Endodermal cell (in vitro differentiated cells): ENCODE measurements at regions not wholly inside any gene's neighbourhood (a gene's known extent, or its start where the extent isn't known, plus 50 kb on each side); places are given as distances from the start of the nearest gene placed in this dataset.

ENCODE experiments used
- DNase-seq: peaks from one replicate; pipeline ENCODE4 v3.0.0-alpha.2; 2017
- H3K27ac ChIP-seq: 2 replicates; pipeline ENCODE4 v1.5.1; 2013; ENCODE audit warnings: mild to moderate bottlenecking, low read depth, low read length, moderate library complexity
- H3K27me3 ChIP-seq: 2 replicates; pipeline ENCODE4 v1.6.1; 2013; ENCODE audit warnings: mild to moderate bottlenecking, low read length, moderate library complexity; ENCODE audit not compliant: insufficient read depth, control insufficient read depth, poor library complexity, severe bottlenecking
- H3K36me3 ChIP-seq: 2 replicates; pipeline ENCODE4 v1.7.0; 2013; ENCODE audit warnings: mild to moderate bottlenecking, low read length, moderate library complexity; ENCODE audit not compliant: control insufficient read depth, insufficient read depth
- H3K4me1 ChIP-seq: one replicate; pipeline ENCODE4 v1.7.0; 2013; ENCODE audit warnings: low read length; ENCODE audit not compliant: control insufficient read depth, insufficient read depth
- H3K4me3 ChIP-seq: 2 replicates; pipeline ENCODE4 v1.5.1; 2013; ENCODE audit warnings: mild to moderate bottlenecking, low read length, moderate library complexity
- H3K9ac ChIP-seq: 2 replicates; pipeline ENCODE4 v1.6.1; 2013; ENCODE audit warnings: mild to moderate bottlenecking, low read length, moderate library complexity; ENCODE audit not compliant: poor library complexity, severe bottlenecking; ENCODE audit errors: extremely low read depth
- H3K9me3 ChIP-seq: 2 replicates; pipeline ENCODE4 v1.6.1; 2013; ENCODE audit warnings: mild to moderate bottlenecking, low read length, moderate library complexity; ENCODE audit not compliant: control insufficient read depth
- H3K27ac Mint-ChIP-seq: 2 replicates; pipeline ENCODE4 v1.8.0; 2020; ENCODE audit warnings: mixed read lengths
- H3K27me3 Mint-ChIP-seq: 2 replicates; pipeline ENCODE4 v1.8.0; 2021; ENCODE audit warnings: mild to moderate bottlenecking, mixed read lengths; ENCODE audit not compliant: insufficient read depth
- H3K36me3 Mint-ChIP-seq: 2 replicates; pipeline ENCODE4 v1.8.0; 2020; ENCODE audit warnings: low read depth, mixed read lengths
- H3K4me1 Mint-ChIP-seq: 2 replicates; pipeline ENCODE4 v1.8.0; 2020; ENCODE audit warnings: mixed read lengths
- H3K4me3 Mint-ChIP-seq: 2 replicates; pipeline ENCODE4 v1.8.0; 2020; ENCODE audit warnings: mild to moderate bottlenecking, moderate library complexity, mixed read lengths
- H3K9me3 Mint-ChIP-seq: 2 replicates; pipeline ENCODE4 v1.8.0; 2020; ENCODE audit warnings: mild to moderate bottlenecking, mixed read lengths
- WGBS, 2 experiments: methylation state at CpG; one replicate each; pipeline versions ENCODE4 v1.1.5 to v1.1.7; 2013; ENCODE audit warnings: missing lambda C conversion rate in 2 of 2, mixed read lengths in 1 of 2; ENCODE audit not compliant: insufficient coverage in 1 of 2, insufficient read length in 1 of 2; 5-methylcytosine and 5-hydroxymethylcytosine counted together
- TF ChIP-seq, protein P1 (sequence below): fragments of 200-600 bp; sonication (generic); conservative IDR thresholded peaks from 2 replicates; pipeline ENCODE4 v1.5.0; 2021; ENCODE audit warnings: antibody characterized with exemption, mild to moderate bottlenecking

DNA sequence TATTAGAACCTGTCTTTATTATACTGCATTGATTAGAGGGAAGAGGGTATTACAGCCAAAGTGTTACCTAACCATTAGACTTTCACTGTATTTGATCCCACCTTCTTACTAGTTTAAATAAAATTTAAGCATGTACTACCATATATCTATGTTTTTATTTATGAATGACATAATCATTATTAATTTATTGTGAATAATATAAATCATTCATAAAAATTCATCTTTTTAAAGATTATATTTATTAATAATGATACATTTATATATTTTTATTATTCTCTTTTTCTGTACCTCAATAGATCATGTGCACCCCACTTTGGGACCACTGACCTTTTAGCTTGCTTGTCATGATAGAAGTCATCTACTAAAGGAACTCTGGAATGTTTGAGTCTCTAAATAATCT, 223.5 kb upstream of the MARCKS start:
- H3K9me3 ChIP-seq, result no peaks in the 10 kb centered on the region
- Mint-ChIP-seq H3K27ac (no peak overlapping the region), H3K27me3 (peaks cover 29% of the 10 kb centered on the region), H3K4me3 (no peak overlapping the region), H3K36me3 (no peaks in the 10 kb centered on the region), H3K9me3 (no peaks in the 10 kb centered on the region), H3K4me1 (peaks cover 41% of the 10 kb centered on the region)
- no peaks in the 10 kb centered on the region for H3K27me3 ChIP-seq
- peaks cover 8% of the 10 kb centered on the region for H3K4me1 ChIP-seq
- no peaks in the 10 kb centered on the region for H3K36me3 ChIP-seq
- DNase-seq, result no peak
- H3K4me3 ChIP-seq, result no peak overlapping the region
- H3K9ac ChIP-seq, result no peak overlapping the region
- TF ChIP-seq, protein P1, sequence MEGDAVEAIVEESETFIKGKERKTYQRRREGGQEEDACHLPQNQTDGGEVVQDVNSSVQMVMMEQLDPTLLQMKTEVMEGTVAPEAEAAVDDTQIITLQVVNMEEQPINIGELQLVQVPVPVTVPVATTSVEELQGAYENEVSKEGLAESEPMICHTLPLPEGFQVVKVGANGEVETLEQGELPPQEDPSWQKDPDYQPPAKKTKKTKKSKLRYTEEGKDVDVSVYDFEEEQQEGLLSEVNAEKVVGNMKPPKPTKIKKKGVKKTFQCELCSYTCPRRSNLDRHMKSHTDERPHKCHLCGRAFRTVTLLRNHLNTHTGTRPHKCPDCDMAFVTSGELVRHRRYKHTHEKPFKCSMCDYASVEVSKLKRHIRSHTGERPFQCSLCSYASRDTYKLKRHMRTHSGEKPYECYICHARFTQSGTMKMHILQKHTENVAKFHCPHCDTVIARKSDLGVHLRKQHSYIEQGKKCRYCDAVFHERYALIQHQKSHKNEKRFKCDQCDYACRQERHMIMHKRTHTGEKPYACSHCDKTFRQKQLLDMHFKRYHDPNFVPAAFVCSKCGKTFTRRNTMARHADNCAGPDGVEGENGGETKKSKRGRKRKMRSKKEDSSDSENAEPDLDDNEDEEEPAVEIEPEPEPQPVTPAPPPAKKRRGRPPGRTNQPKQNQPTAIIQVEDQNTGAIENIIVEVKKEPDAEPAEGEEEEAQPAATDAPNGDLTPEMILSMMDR, result no peak
- no peak overlapping the region for H3K27ac ChIP-seq

DNA sequence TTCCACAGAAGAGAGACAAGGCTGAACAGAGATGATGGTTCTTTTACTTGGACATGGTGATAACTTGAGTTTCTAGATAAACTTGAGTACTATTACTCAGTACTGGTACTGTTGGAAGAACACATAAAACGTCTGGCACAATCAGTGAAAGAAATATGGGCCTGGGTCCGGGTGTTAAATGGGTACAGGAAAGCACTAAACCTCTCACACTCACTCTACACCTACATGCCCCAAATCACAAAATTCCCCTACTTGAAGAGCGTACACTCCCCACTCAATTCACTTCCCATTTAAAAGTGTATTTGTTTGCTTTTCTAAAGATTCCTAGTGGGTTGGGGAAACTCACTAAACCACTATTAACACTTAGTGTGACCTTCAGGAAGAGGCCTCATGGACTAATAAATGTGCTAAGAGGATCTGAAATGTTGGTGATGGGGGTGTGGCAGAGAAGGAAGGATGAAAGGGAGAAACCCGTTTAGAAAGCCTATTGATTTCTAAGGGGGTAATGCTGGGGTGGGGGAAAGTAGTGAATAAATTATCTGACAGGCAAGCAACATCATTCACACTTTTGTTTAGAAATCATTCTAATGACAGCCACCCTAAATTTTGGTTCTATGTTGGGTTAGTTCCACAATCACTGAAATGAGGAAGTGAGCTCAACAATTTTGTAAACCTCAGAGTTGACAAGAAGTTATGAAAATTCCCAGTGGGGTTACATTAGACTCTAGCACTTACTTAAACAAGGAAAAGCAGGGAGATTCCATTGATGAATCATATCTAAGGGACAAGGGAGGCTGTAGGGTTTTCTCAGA, 222.6 kb upstream of the MARCKS start:
- H3K27me3 ChIP-seq, result no peaks in the 10 kb centered on the region
- H3K9me3 ChIP-seq, result no peaks in the 10 kb centered on the region
- Mint-ChIP-seq H3K4me1 (peaks cover 35% of the 10 kb centered on the region), H3K27me3 (peaks cover 20% of the 10 kb centered on the region), H3K9me3 (no peaks in the 10 kb centered on the region), H3K27ac (no peak overlapping the region), H3K36me3 (no peaks in the 10 kb centered on the region), H3K4me3 (no peak overlapping the region)
- TF ChIP-seq, protein P1, result no peak
- no peak for DNase-seq
- WGBS, 2 experiments, result 91% methylated on average over 4 of the region's 4 CpGs; no CpG with 5 or more reads in 1 of the 2 experiments
- no peaks in the 10 kb centered on the region for H3K36me3 ChIP-seq
- H3K4me3 ChIP-seq, result no peak overlapping the region
- peaks cover 8% of the 10 kb centered on the region for H3K4me1 ChIP-seq
- H3K27ac ChIP-seq, result no peak overlapping the region
- H3K9ac ChIP-seq, result no peak overlapping the region

DNA sequence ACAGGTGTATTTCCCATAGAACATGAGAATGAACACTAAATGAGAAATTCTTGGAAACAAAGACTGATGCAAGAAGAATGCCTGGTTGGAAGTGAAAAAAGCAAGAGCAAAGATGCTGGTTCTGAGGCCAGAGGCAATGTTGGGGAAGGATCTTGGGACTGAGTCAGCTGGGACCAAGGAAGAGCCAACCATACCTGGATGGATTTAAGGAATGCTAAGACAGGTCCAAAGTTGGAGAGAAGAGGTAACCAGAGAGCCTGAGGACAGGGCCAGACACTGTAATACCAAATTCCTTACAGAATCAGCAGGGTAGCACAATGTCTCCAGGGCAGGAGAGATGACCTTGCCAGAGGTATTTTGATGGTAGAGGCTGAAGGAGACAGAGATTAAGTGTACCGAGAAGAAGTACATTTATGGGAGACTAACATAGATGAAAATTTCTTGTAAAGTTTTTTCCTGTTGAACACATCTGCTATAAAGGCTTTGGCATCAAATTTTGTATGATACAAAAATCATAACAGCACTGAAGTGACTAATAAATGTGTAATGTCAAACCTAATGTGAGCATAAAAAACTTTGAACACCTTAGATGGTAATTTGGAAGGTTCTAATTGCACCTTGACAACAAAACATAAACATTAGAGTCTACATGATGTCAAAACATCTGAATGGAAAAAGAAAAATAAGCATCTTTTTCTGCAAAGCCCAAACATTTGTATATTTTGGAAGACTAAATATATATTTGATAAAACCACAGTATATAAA, 221.7 kb upstream of the MARCKS start:
- Mint-ChIP-seq H3K4me3 (no peak overlapping the region), H3K9me3 (no peaks in the 10 kb centered on the region), H3K27me3 (peaks cover 16% of the 10 kb centered on the region), H3K36me3 (no peaks in the 10 kb centered on the region), H3K4me1 (peaks cover 34% of the 10 kb centered on the region), H3K27ac (no peak overlapping the region)
- no peaks in the 10 kb centered on the region for H3K36me3 ChIP-seq
- no peak overlapping the region for H3K4me3 ChIP-seq
- H3K9ac ChIP-seq, result no peak overlapping the region
- H3K27ac ChIP-seq, result no peak overlapping the region
- TF ChIP-seq, protein P1, result no peak
- no peaks in the 10 kb centered on the region for H3K9me3 ChIP-seq
- H3K27me3 ChIP-seq, result no peaks in the 10 kb centered on the region
- H3K4me1 ChIP-seq, result peaks cover 13% of the 10 kb centered on the region
- WGBS, 2 experiments, result 88 to 100% methylated on average over 1 of the region's 1 CpG
- no peak for DNase-seq
